ENCODE measurements at regions not wholly inside any gene's neighbourhood (a gene's known extent, or its start where the extent isn't known, plus 50 kb on each side); places are given as distances from the start of the nearest gene placed in this dataset.

DNA sequence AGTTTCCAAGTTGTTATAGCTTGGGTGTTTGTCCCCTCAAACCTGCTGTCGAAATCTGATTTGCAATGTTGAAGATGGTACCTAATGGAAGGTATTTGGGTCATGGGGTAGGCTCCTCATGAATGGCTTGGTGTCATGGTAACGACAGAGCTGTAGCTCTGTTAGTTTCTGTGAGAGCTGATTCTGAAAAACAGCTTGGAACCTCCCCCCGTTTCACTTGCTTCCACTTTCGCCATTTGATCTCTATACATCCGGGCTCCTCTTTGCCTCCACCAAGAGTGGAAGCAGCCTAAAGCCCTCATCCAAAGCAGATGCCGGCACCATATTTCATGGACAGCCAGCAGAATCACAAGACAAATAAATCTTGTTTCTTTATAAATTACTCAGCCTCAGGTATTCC lies 1035.1 kb upstream of the SLC39A10 start (continued):
- TF ChIP-seq ZNF839 (CRISPR knock-in tag; IDR thresholded peaks at IDR 0.05; ENCODE audit: borderline replicate concordance) (no peak), ZBTB1 (CRISPR knock-in tag; IDR thresholded peaks at IDR 0.05; ENCODE audit: borderline replicate concordance) (no peak), ZNF44 (CRISPR knock-in tag; IDR thresholded peaks at IDR 0.05) (no peak), TBP (CRISPR knock-in tag; IDR thresholded peaks at IDR 0.05) (no peak), MIXL1 (CRISPR knock-in tag; IDR thresholded peaks at IDR 0.05) (no peak), POGZ (CRISPR knock-in tag; IDR thresholded peaks at IDR 0.05) (no peak)
- TF ChIP-seq, protein P1, sequence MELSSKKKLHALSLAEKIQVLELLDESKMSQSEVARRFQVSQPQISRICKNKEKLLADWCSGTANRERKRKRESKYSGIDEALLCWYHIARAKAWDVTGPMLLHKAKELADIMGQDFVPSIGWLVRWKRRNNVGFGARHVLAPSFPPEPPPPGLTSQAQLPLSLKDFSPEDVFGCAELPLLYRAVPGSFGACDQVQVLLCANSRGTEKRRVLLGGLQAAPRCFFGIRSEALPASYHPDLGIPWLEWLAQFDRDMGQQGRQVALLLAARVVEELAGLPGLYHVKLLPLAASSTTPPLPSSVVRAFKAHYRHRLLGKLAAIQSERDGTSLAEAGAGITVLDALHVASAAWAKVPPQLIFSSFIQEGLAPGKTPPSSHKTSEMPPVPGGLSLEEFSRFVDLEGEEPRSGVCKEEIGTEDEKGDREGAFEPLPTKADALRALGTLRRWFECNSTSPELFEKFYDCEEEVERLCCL (CRISPR knock-in tag; IDR thresholded peaks at IDR 0.05; ENCODE audit: borderline replicate concordance) = no peak
- TF ChIP-seq, protein P2, sequence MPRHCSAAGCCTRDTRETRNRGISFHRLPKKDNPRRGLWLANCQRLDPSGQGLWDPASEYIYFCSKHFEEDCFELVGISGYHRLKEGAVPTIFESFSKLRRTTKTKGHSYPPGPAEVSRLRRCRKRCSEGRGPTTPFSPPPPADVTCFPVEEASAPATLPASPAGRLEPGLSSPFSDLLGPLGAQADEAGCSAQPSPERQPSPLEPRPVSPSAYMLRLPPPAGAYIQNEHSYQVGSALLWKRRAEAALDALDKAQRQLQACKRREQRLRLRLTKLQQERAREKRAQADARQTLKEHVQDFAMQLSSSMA (CRISPR knock-in tag; IDR thresholded peaks at IDR 0.05) = no peak
- TF ChIP-seq, protein P3, sequence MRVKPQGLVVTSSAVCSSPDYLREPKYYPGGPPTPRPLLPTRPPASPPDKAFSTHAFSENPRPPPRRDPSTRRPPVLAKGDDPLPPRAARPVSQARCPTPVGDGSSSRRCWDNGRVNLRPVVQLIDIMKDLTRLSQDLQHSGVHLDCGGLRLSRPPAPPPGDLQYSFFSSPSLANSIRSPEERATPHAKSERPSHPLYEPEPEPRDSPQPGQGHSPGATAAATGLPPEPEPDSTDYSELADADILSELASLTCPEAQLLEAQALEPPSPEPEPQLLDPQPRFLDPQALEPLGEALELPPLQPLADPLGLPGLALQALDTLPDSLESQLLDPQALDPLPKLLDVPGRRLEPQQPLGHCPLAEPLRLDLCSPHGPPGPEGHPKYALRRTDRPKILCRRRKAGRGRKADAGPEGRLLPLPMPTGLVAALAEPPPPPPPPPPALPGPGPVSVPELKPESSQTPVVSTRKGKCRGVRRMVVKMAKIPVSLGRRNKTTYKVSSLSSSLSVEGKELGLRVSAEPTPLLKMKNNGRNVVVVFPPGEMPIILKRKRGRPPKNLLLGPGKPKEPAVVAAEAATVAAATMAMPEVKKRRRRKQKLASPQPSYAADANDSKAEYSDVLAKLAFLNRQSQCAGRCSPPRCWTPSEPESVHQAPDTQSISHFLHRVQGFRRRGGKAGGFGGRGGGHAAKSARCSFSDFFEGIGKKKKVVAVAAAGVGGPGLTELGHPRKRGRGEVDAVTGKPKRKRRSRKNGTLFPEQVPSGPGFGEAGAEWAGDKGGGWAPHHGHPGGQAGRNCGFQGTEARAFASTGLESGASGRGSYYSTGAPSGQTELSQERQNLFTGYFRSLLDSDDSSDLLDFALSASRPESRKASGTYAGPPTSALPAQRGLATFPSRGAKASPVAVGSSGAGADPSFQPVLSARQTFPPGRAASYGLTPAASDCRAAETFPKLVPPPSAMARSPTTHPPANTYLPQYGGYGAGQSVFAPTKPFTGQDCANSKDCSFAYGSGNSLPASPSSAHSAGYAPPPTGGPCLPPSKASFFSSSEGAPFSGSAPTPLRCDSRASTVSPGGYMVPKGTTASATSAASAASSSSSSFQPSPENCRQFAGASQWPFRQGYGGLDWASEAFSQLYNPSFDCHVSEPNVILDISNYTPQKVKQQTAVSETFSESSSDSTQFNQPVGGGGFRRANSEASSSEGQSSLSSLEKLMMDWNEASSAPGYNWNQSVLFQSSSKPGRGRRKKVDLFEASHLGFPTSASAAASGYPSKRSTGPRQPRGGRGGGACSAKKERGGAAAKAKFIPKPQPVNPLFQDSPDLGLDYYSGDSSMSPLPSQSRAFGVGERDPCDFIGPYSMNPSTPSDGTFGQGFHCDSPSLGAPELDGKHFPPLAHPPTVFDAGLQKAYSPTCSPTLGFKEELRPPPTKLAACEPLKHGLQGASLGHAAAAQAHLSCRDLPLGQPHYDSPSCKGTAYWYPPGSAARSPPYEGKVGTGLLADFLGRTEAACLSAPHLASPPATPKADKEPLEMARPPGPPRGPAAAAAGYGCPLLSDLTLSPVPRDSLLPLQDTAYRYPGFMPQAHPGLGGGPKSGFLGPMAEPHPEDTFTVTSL (CRISPR knock-in tag; IDR thresholded peaks at IDR 0.05; ENCODE audit: borderline replicate concordance) = no peak
